Endothelial cell of umbilical vein (primary cell): ENCODE measurements at regions not wholly inside any gene's neighbourhood (a gene's known extent, or its start where the extent isn't known, plus 50 kb on each side); places are given as distances from the start of the nearest gene placed in this dataset.

ENCODE experiments used
- BruUV-seq: library from RNA; stranded (reverse); fragments of 400-500 nt; replicated peaks from 2 replicates; lab custom pipeline; 2021; lab: Mats Ljungman, UMichigan
- CTCF ChIA-PET: fragments of 300-600, 350-600 bp; sonication (Branson Sonifier 250); formaldehyde crosslinking; loops from one replicate; lab custom pipeline; 2021; ENCODE audit warnings: antibody characterized with exemption, inconsistent platforms; lab: Charles Lee
- POLR2A ChIA-PET: fragments of 300-600, 350-600 bp; sonication (Branson Sonifier 250); formaldehyde crosslinking; loops from one replicate; lab custom pipeline; 2021; ENCODE audit warnings: antibody characterized with exemption, inconsistent platforms; lab: Charles Lee
- DNase-seq: peaks from one replicate; pipeline ENCODE4 v3.0.0-alpha.2; 2011; ENCODE audit warnings: low read depth, low spot score
- FAIRE-seq: peaks from 2 replicates; lab custom pipeline; 2011; peaks lifted over from hg19 to GRCh38; lab: Jason Lieb, UNC
- H2AFZ ChIP-seq: 2 replicates; pipeline ENCODE4 v1.6.0; 2012; ENCODE audit warnings: low read depth, low read length, control low read depth, inconsistent platforms
- H3K27ac ChIP-seq: 2 replicates; pipeline ENCODE4 v1.5.1; 2011; ENCODE audit warnings: low read depth, mild to moderate bottlenecking, control low read depth, low read length, moderate library complexity; ENCODE audit not compliant: insufficient read depth
- H3K27me3 ChIP-seq, 2 experiments: 2 replicates each; pipeline versions ENCODE4 v1.6.0 to v1.6.1; 2011; ENCODE audit warnings: low read length in 2 of 2, mixed read lengths in 1 of 2; ENCODE audit not compliant: control insufficient read depth in 2 of 2, insufficient read depth in 2 of 2
- H3K36me3 ChIP-seq, 2 experiments: 2 replicates in 1 of 2; 3 replicates in 1 of 2; pipeline ENCODE4 v1.5.1; 2011; ENCODE audit warnings: low read length in 2 of 2, mild to moderate bottlenecking in 1 of 2, moderate library complexity in 1 of 2; ENCODE audit not compliant: control insufficient read depth in 2 of 2, insufficient read depth in 2 of 2; ENCODE audit errors: extremely low read depth in 1 of 2
- H3K4me1 ChIP-seq: 3 replicates; pipeline ENCODE4 v1.5.1; 2011; ENCODE audit warnings: mild to moderate bottlenecking, low read length; ENCODE audit not compliant: control insufficient read depth, insufficient read depth; ENCODE audit errors: extremely low read depth
- H3K4me2 ChIP-seq: 2 replicates; pipeline ENCODE4 v1.6.1; 2011; ENCODE audit warnings: low read length, control low read depth, mixed read lengths; ENCODE audit not compliant: insufficient read depth
- H3K4me3 ChIP-seq, 3 experiments: fragments of 200-600 bp in 1 of 3; sonication (generic), shearing (Covaris generic) in 1 of 3; replicated peaks in 1 of 3; 2 replicates each; pipeline ENCODE4 v1.5.1; 2011 to 2016; ENCODE audit warnings: control low read depth in 3 of 3, low read length in 3 of 3, mild to moderate bottlenecking in 2 of 3, inconsistent platforms in 1 of 3, low read depth in 1 of 3, moderate library complexity in 1 of 3; ENCODE audit not compliant: insufficient read depth in 1 of 3
- H3K79me2 ChIP-seq: 2 replicates; pipeline ENCODE4 v1.6.0; 2012; ENCODE audit warnings: low read length, inconsistent platforms; ENCODE audit not compliant: control insufficient read depth, insufficient read depth
- H3K9ac ChIP-seq: replicated peaks from 2 replicates; pipeline ENCODE3; 2011; ENCODE audit warnings: low read length, control low read depth; ENCODE audit not compliant: insufficient read depth; ENCODE audit errors: extremely low read depth
- H3K9me1 ChIP-seq: replicated peaks from 3 replicates; pipeline ENCODE4 v1.6.0; 2011; ENCODE audit warnings: mild to moderate bottlenecking, low read length; ENCODE audit not compliant: control insufficient read depth, insufficient read depth; ENCODE audit errors: extremely low read depth
- H3K9me3 ChIP-seq: replicated peaks from 2 replicates; pipeline ENCODE4 v1.5.1; 2012; ENCODE audit warnings: low read length, inconsistent platforms; ENCODE audit not compliant: control insufficient read depth, insufficient read depth
- H4K20me1 ChIP-seq: replicated peaks from 2 replicates; pipeline ENCODE3; 2011; ENCODE audit warnings: mild to moderate bottlenecking, low read length; ENCODE audit not compliant: control insufficient read depth, insufficient read depth; ENCODE audit errors: extremely low read depth
- CTCF ChIP-seq, 2 donors: IDR thresholded peaks; 1 replicate in 1 of 2; 2 replicates in 1 of 2; pipeline ENCODE4 v1.5.1; 2011; ENCODE audit warnings: low read length in 2 of 2, mild to moderate bottlenecking in 2 of 2, moderate library complexity in 2 of 2, control low read depth in 1 of 2, inconsistent platforms in 1 of 2, low read depth in 1 of 2; ENCODE audit not compliant: insufficient read depth in 1 of 2; ENCODE audit errors: extremely low read depth in 1 of 2
- EZH2 ChIP-seq: IDR thresholded peaks from 2 replicates; pipeline ENCODE4 v1.6.1; 2012; ENCODE audit warnings: borderline replicate concordance, low read depth, mild to moderate bottlenecking, moderate library complexity, low read length, inconsistent platforms; ENCODE audit not compliant: severe bottlenecking
- FOS ChIP-seq: IDR thresholded peaks from 2 replicates; pipeline ENCODE4 v1.6.1; 2011; ENCODE audit warnings: mild to moderate bottlenecking, low read length, moderate library complexity, borderline replicate concordance; ENCODE audit not compliant: insufficient read depth
- GATA2 ChIP-seq: IDR thresholded peaks from 2 replicates; pipeline ENCODE4 v1.7.0; 2011; ENCODE audit warnings: low read depth, mild to moderate bottlenecking, moderate library complexity, mixed read lengths, low read length; ENCODE audit not compliant: insufficient read length, insufficient read depth
- JUN ChIP-seq: IDR thresholded peaks from 2 replicates; pipeline ENCODE4 v1.6.1; 2011; ENCODE audit warnings: borderline replicate concordance, low read depth; ENCODE audit not compliant: insufficient read length, insufficient read depth
- MAX ChIP-seq: IDR thresholded peaks from 2 replicates; pipeline ENCODE4 v1.6.1; 2011; ENCODE audit not compliant: insufficient read depth, insufficient read length
- MYC ChIP-seq: IDR thresholded peaks from one replicate; pipeline ENCODE4 v1.6.1; 2011; ENCODE audit warnings: mild to moderate bottlenecking, low read depth, low read length
- POLR2AphosphoS5 ChIP-seq: IDR thresholded peaks from 2 replicates; pipeline ENCODE4 v1.6.1; 2012; ENCODE audit warnings: low read depth, mild to moderate bottlenecking, control low read depth, low read length, moderate library complexity; ENCODE audit not compliant: insufficient read depth
- dilution Hi-C: fragments of 300-500 bp; cut with MboI; formaldehyde crosslinking; loops from one replicate; pipeline ENCODE4 v1.15.0; 2019; ENCODE audit warnings: low sequenced_read_pairs; ENCODE audit not compliant: extremely low pct_ligation_motif_present
- intact Hi-C: fragments of 100-400 bp; cut with micrococcal nuclease; formaldehyde crosslinking; loops from one replicate; pipeline ENCODE4 v1.10.0; 2022

GRCh38 chr5:3026651-3027050, 275.2 kb upstream of the IRX2 start:
- H3K9me1 ChIP-seq = no peaks in the 10 kb centered on the region
- H2AFZ ChIP-seq = no peak overlapping the region
- no TSS peak for BruUV-seq
- H3K36me3 ChIP-seq = no peaks in the 10 kb centered on the region
- TF ChIP-seq MYC = no peak
- TF ChIP-seq FOS = no peak
- TF ChIP-seq EZH2 = no peak
- TF ChIP-seq MAX = no peak
- TF ChIP-seq CTCF (IDR thresholded peaks at IDR 0.05; ENCODE audit: extremely low read depth in 1 of 2, insufficient read depth in 1 of 2, low read depth in 1 of 2, low read length in 2 of 2) = no peak
- TF ChIP-seq JUN = no peak
- no peak overlapping the region for H3K4me2 ChIP-seq
- peaks cover 11% of the 10 kb centered on the region for H3K9me3 ChIP-seq
- ChIA-PET POLR2A (no interaction called here), CTCF (no interaction called here)
- DNase-seq (no peak), FAIRE-seq (no peak)
- H3K9ac ChIP-seq = no peak overlapping the region
- dilution Hi-C loops = no loop called here
- no peaks in the 10 kb centered on the region for H3K27me3 ChIP-seq
- no peaks in the 10 kb centered on the region for H3K79me2 ChIP-seq
- no peaks in the 10 kb centered on the region for H4K20me1 ChIP-seq
- intact Hi-C loops = no loop called here
- no peak overlapping the region for H3K4me3 ChIP-seq
- H3K4me1 ChIP-seq = no peaks in the 10 kb centered on the region
- no peak overlapping the region for H3K27ac ChIP-seq

GRCh38 chr5:3026099-3026498, 274.6 kb upstream of the IRX2 start:
- FAIRE-seq (no peak), DNase-seq (no peak)
- TF ChIP-seq GATA2 (no peak), CTCF (IDR thresholded peaks at IDR 0.05; ENCODE audit: extremely low read depth in 1 of 2, insufficient read depth in 1 of 2, low read depth in 1 of 2, low read length in 2 of 2) (no peak), POLR2AphosphoS5 (no peak), MYC (no peak)
- no peak overlapping the region for H2AFZ ChIP-seq
- H3K9me1 ChIP-seq = no peaks in the 10 kb centered on the region
- ChIA-PET CTCF (no interaction called here), POLR2A (no interaction called here)
- no peak overlapping the region for H3K9ac ChIP-seq
- H3K36me3 ChIP-seq = no peaks in the 10 kb centered on the region
- no peak overlapping the region for H3K27ac ChIP-seq
- intact Hi-C loops = no loop called here
- H4K20me1 ChIP-seq = no peaks in the 10 kb centered on the region
- no peaks in the 10 kb centered on the region for H3K79me2 ChIP-seq
- H3K9me3 ChIP-seq = peaks cover 11% of the 10 kb centered on the region
- H3K4me2 ChIP-seq = no peak overlapping the region
- BruUV-seq = no TSS peak
- dilution Hi-C loops = no loop called here
- no peaks in the 10 kb centered on the region for H3K27me3 ChIP-seq
- no peak overlapping the region for H3K4me3 ChIP-seq
- no peaks in the 10 kb centered on the region for H3K4me1 ChIP-seq
